ENCODE measurements at regions not wholly inside any gene's neighbourhood (a gene's known extent, or its start where the extent isn't known, plus 50 kb on each side); places are given as distances from the start of the nearest gene placed in this dataset.

GRCh38 chr4:102439812-102440211, 61.3 kb upstream of the NFKB1 start:
- no peak for TF ChIP-seq GATA2 (CRISPR knock-in tag; IDR thresholded peaks at IDR 0.05)
- TF ChIP-seq SIN3A (IDR thresholded peaks at IDR 0.05; ENCODE audit: borderline replicate concordance, low read depth, low read length) = peak; percentile 86
- TF ChIP-seq FOXJ3 (CRISPR knock-in tag; IDR thresholded peaks at IDR 0.05) = no peak
- TF ChIP-seq CTCF (IDR thresholded peaks at IDR 0.05) = no peak
- no peak for TF ChIP-seq SMC3 (IDR thresholded peaks at IDR 0.05; ENCODE audit: low read depth, low read length)

Data from SK-N-SH (cell line).